HG03439 (cell line): ENCODE measurements at regions not wholly inside any gene's neighbourhood (a gene's known extent, or its start where the extent isn't known, plus 50 kb on each side); places are given as distances from the start of the nearest gene placed in this dataset.

Source experiments
- ATAC-seq: cut with Tn5 transposase; IDR thresholded peaks from one replicate; pipeline ENCODE4 v1.9.1; 2021; ENCODE audit warnings: mild to moderate bottlenecking, moderate library complexity; ENCODE audit not compliant: unreplicated experiment

DNA sequence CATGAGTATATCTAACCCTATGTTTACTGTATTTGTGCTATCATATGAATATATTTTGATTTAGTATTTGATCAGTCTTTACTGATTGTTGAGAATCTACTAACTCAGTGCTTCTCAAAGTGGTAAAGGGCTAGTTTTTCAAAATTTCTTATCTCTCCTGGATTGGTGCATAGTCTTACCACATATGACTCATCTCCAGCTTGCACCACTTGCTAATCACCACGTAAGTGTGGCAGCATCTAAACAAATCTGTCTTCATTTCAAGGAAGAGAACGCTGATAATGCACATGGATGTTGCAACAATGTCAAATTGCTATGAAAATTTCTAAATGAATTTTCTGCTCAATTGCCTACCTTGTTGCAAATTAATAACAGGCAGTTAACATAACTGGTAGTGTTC lies 299.5 kb downstream of the PAX1 start:
- no peak for ATAC-seq

- no peak for ATAC-seq
These were observed 298.2 kb downstream of the PAX1 start for GRCh38 chr20:22003680-22004079.

DNA sequence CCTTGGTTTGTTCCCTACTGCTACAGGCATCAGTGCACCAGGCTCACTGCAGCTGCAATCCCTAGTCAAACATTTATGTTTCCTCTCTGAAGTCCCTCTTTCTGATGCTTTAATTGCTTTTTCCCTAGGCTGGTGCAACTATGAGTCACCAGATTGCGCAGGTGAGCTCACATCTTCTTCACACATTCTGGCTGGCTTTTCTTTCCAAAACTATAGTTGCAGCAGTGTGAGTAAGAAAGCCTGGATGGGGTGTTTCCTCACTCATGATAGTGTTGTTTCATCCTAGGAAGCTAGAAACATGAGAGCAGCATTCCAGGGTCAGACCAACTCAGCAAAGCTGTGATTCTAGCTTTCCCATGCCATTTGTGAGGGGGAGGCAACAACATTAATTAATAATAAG lies 296.4 kb downstream of the PAX1 start:
- no peak for ATAC-seq

- no peak for ATAC-seq
These were observed 290.0 kb downstream of the PAX1 start for GRCh38 chr20:21995461-21995860.

GRCh38 chr20:21994203-21994602 lies 288.7 kb downstream of the PAX1 start:
- ATAC-seq, result no peak

GRCh38 chr20:21982559-21982958 lies 277.1 kb downstream of the PAX1 start:
- no peak for ATAC-seq

- no peak for ATAC-seq
These were observed 276.3 kb downstream of the PAX1 start for GRCh38 chr20:21981597-21982344.

DNA sequence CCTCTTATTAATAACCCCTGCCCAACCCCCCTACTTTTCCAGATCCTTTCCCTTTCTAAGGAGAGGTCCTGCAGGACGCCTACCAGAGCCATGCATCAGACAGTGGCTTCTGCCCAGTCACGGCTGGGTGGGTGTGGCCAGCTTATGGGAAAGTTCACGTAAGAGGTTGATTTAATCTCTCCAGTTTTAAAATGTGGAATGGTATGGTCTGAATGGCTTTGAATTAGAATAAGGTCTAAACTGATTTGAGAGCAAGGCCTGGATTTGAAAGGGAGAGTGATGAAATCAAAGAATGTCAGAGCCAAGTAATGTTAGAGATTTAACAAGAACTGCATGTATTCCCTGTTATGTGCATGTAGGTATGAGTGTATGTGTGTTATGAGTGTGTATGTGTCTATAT lies 275.7 kb downstream of the PAX1 start:
- ATAC-seq, result no peak

DNA sequence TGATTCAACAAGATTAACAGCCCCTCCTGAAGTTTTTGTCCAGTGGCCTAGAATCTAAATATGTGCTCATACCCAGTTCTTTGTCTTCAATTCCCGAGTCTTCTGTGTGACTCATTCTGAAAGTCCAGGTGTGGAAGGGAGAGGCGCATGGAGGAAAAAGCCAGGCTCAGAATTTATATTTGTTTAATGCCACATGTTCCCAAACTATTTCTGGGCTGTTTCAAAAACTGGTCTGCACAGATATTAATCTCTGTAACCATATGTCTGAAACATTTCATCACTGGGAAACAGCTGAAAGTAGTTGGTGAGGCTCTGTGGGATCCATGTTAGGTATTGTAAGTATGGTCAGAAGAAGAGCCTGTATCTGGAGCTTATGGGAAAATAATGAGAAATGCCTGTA lies 266.0 kb downstream of the PAX1 start:
- ATAC-seq, result no peak

GRCh38 chr20:21968486-21968885 lies 263.0 kb downstream of the PAX1 start:
- no peak for ATAC-seq

DNA sequence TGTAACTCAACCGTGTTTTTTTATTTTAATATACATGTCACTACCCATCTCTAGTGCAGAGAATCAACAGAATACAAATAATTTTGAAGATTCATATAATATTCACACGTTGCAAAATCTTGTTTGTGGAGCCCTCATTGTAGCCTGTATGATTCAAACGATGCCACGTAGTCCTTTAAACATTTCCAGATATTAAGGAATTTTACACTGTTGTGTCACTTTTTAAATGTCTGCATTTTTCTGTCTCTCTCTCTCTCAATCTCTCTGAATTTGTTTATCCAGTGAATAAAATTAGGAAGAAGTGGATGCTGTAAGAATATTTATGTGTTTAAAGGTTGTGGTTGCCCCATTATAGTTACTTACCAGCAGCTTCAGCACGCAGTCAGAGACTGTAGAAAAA lies 262.0 kb downstream of the PAX1 start:
- no peak for ATAC-seq

- no peak for ATAC-seq
These were observed 251.1 kb downstream of the PAX1 start for GRCh38 chr20:21956591-21956990.

DNA sequence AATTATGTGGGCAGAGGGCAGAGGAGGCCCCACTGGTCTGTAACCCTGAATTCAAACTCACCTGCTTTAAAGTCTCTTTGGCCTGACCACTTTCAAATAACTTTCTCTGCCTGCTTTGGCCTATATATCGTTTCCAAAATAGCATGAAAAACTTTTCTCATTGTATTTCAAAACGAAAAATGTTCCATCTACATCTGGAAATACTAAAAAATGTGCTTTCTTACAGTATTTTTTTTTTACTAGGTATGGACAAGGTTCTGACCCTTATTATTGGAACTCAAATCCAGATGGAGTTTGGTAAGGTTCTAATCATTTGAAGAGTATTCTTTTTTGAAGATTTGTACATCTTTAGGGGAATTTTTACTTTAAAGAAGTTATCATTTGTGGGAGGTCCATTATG lies 241.9 kb downstream of the PAX1 start:
- ATAC-seq, result no peak

GRCh38 chr20:21944227-21944626 lies 238.8 kb downstream of the PAX1 start:
- ATAC-seq, result no peak

DNA sequence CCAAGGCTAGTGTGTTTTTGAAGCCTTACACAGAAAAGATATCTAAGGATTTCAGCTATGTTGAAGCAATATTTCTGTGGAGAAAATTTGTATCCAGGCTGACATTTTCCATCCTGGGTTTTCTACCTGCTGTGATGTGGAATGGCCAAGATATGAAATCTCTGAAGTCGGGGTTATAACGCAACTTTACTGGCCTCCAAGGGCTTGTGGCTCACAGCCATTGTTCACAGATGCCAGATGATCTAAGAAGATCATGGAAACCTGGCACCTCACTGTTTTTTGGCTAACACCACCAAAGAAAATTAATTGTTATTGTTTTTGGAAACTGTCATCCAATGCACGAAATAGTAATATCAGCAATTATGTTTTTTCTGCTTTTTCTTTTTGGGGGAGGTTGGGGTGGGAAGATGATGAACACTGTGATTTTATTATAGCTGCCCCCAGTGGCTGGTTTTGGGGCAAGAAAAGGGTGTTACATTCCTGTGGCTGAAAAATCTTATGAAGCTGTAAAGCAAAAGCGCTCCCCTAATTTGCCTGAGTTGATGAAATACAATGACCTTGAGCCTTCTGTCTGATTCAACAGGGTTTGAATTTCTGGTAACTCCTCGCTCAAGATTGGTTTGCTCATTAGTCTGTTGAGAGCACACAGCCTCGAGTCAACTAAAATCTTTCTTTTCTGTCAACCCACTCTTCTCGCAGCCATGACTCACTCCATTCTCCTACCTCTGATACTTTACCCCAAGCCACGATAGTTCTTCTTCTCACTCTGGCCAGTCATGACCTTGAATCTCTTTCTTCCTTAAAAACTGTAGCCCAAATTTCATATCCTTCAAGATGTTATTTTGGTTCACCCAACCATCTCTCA lies 236.7 kb downstream of the PAX1 start:
- ATAC-seq, result no peak

DNA sequence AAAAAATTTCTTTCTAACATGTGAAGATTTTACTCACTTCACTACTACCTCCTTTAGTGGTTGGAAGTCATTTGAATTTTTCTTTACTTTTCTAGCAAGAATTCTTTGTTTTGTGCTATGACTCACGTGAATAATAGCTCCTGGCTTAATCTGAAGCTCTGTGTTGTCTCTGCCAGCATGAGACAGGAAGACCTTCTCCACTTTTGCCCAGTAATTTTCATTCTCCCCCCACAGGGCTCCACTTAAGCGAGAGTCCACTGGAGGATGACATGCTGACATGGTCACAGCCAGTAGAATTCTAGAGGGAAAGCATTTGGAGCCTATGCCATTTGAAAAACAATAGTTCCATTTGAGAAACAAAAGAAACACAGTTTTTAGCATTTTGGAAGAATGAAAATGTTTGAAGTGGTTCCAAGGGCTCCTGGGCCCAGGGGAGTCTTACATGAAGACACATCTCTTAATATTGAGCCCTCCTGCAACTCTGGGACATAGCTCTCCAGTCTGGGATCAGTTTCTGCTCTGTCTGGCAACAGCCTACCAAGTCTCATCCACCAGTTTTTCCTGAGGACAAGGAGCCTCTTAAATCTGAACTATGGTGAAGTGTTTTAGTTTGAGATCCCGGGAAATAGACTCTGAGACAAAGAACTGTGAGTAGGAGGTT lies 231.4 kb downstream of the PAX1 start:
- no peak for ATAC-seq

DNA sequence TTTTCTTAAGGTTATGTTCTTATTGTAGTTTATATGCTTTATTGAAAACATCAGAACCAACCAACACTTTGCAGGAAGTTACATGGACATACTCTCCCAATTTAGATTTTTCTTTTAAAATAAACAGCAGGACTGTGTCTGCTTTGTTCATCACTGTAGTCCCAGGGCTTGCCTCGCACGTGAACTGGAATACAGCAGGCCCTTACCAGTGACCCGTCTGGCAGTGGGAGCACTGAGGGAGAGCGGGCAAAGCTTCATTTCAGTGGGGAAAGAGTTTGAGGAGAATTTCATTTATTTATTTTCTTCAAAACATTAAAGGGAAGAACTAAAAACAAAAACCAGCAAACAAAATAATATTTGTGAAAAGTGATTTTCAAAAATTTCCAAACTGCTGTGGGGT lies 230.8 kb downstream of the PAX1 start:
- no peak for ATAC-seq

GRCh38 chr20:21933526-21933925 lies 228.1 kb downstream of the PAX1 start:
- no peak for ATAC-seq

DNA sequence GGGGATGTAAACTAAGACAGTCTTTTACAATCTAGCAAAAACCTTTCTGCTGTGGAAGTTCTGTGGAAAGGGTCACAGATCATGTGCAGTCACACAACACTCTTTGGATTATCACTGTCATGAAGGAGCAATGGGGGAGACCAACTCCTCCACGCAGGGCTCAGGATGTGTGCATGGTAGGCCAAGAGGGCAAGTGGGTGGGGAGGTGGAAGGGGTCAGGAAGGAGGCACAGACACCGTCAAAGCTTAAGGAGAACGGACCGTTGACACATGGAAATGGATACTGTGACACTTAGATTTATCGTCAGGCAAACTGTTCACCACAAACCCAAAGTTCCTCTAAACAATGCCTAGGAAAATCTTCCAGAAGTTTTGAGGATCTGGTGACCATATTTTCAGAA lies 215.8 kb downstream of the PAX1 start:
- no peak for ATAC-seq

- ATAC-seq, result no peak
These were observed 214.7 kb downstream of the PAX1 start for GRCh38 chr20:21920211-21920610.

GRCh38 chr20:21918398-21918797 lies 212.9 kb downstream of the PAX1 start:
- ATAC-seq, result no peak

DNA sequence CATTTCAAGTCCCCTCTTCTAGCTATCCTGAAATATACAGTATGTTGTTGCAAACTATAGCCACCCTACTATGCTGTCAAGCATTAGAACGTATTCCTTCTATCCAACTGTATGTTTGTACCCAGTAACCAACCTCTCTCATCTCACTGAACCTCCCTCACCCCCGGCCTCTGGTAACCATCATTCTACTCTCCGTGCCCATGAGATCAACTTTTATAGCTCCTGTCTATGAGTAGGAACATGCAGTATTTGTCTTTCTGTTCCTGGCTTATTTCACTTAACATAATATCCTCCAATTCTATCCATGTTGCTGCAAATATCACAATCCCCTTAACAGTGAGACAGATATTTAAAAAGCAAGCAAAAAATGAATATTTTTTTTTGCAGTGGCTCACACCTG lies 196.9 kb downstream of the PAX1 start:
- ATAC-seq, result no peak
